ENCODE measurements at regions not wholly inside any gene's neighbourhood (a gene's known extent, or its start where the extent isn't known, plus 50 kb on each side); places are given as distances from the start of the nearest gene placed in this dataset.

DNA sequence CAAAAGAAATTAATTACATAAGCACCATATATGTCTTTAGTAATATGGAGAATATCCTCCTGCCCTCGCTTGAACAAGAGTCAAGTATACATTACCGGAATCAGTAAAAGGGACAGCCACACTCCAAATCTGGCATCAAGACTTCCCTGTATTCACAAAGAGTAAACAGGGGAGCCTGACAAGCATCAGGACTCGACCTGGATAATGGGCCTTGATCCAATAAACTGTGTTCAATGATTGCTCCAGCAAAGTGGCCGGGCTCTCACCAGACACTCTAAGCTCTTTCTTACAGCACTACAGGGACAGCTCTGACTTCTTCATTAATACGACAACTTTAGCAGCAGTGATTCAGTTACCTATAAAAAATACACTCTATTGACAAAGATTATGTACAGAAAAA, 307.9 kb upstream of the POU3F2 start:
- TF ChIP-seq, protein P1, sequence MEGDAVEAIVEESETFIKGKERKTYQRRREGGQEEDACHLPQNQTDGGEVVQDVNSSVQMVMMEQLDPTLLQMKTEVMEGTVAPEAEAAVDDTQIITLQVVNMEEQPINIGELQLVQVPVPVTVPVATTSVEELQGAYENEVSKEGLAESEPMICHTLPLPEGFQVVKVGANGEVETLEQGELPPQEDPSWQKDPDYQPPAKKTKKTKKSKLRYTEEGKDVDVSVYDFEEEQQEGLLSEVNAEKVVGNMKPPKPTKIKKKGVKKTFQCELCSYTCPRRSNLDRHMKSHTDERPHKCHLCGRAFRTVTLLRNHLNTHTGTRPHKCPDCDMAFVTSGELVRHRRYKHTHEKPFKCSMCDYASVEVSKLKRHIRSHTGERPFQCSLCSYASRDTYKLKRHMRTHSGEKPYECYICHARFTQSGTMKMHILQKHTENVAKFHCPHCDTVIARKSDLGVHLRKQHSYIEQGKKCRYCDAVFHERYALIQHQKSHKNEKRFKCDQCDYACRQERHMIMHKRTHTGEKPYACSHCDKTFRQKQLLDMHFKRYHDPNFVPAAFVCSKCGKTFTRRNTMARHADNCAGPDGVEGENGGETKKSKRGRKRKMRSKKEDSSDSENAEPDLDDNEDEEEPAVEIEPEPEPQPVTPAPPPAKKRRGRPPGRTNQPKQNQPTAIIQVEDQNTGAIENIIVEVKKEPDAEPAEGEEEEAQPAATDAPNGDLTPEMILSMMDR (conservative IDR thresholded peaks at IDR 0.05; ENCODE audit: low read length): no peak
- TF ChIP-seq EZH2phosphoT487 (IDR thresholded peaks at IDR 0.05; ENCODE audit: borderline replicate concordance): no peak
